GM19455 (cell line): ENCODE measurements at regions not wholly inside any gene's neighbourhood (a gene's known extent, or its start where the extent isn't known, plus 50 kb on each side); places are given as distances from the start of the nearest gene placed in this dataset.

Experiments
- ATAC-seq: cut with Tn5 transposase; IDR thresholded peaks from one replicate; pipeline ENCODE4 v1.9.1; 2021; ENCODE audit not compliant: unreplicated experiment

DNA sequence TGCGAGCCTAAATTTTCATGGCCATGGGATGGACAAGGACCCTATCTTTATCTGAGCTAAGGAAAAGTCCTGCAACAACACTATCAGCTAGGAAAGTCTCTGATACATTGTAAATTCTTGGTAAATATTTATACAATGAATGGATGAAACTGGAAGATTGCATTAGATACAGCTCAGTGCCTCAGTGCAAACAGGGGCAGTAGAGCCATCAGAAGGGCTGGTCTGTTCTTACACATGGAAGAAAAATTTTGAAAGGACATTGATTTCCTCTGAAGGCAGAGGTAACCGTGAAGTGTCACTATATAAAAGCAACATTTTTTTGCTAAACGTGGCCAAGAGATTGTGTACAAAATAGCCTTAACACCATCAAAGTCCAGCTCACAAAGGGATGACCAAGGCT is 153.2 kb upstream of the GADL1 start:
- no peak for ATAC-seq

- no peak for ATAC-seq
Measured at GRCh38 chr3:31048143-31048542, 153.7 kb upstream of the GADL1 start.

DNA sequence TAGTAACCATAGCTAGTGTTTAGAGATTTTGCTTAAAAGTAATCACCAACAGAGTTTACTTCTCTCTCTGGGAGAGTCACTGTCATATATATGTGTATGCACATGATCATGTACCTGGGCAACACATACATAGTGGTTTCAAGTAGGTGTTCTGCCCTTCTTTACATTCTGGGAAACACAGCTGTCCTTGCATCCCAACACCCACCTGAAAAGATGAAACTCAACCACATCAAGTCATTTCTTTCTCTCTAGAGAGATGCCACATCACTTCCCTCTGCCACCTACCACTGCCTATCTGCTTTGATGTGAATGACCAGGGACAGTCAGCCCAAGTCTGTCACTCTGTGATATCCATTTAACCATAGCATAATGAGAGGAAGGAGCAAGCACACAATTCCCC is 155.8 kb upstream of the GADL1 start:
- no peak for ATAC-seq

DNA sequence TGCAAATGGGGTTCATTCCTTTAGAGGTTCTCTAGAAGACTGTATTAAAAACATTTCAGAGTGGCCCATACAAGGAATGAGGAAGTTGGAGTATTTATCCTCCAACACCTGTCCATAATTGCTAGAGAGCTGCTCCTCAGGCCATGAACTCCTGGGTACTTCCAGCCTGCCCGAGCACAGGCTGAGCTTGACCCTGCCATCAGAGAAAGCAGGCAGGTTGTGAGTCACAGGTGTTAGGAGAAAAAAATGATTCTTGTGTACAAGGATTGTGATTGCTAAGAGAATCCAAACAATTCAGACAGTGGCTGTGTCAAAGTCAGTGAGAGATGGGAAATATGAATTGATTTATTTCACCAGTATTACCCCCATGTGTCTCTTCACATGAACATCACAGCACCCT is 156.8 kb upstream of the GADL1 start:
- ATAC-seq = no peak

- ATAC-seq = no peak
Measured at GRCh38 chr3:31053299-31053698, 158.8 kb upstream of the GADL1 start.

- ATAC-seq = no peak
Measured at GRCh38 chr3:31054032-31054431, 159.6 kb upstream of the GADL1 start.

GRCh38 chr3:31055757-31056156 is 161.3 kb upstream of the GADL1 start:
- ATAC-seq = no peak

GRCh38 chr3:31057891-31058290 is 163.4 kb upstream of the GADL1 start:
- no peak for ATAC-seq

DNA sequence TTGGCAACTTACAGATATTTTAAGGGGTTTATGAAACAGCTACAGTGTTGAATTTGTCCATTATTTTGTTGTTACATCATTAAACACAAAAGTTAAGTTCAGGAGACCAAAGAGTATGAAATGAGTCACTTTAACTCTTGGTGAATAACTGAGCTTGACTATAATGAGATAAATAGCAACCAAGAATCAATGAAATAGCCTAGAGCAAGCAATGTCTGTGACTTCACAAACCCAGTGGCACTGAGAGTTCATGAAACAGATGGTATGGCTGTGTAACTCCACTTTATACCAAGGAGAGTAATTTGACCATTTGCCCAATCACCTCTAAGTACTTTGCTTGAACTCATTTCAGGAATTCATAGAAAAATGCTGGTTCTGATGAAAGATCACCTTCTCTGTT is 169.6 kb upstream of the GADL1 start:
- ATAC-seq = no peak

- no peak for ATAC-seq
Measured at GRCh38 chr3:31065765-31066164, 171.3 kb upstream of the GADL1 start.

DNA sequence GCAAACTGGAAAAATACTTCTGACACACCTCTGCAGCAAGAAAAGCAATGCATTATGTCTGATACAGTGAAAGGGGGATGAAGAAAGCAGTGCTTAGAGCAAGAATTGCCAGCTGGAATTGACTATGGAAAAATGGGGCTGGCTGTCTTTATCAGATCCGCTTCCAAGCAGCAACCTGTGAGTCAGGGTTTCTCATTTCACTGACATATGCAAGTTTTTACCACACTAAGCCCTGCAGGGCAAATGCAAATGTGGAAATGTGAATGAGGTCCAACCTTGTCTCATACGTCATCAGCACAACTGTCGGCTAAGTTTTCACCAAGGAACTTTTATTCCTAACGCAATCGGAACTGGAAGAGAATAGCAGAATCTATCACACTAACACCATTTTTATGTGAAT is 172.5 kb upstream of the GADL1 start:
- no peak for ATAC-seq

- ATAC-seq = no peak
Measured at GRCh38 chr3:31075471-31075870, 181.0 kb upstream of the GADL1 start.

DNA sequence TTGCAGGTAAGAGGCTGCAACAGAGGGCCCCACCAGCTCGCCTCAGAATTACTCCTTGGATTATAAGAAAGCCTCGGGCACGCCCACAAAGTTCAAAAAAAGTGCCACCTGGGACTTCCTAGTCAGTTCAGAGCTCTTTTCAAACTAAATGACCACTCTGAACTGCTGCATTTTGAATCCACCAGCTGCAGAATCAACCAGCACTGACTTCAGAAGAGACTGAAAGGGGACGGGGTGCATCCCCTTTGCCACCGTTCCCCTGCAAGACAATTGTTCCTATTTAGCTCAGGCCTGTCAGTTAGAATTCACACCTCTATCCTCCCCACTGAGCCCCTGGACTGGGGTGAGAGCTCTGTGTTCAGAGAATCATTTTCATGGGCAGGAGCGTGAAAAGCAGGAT is 181.4 kb upstream of the GADL1 start:
- ATAC-seq = no peak

- no peak for ATAC-seq
Measured at GRCh38 chr3:31077021-31077601, 182.7 kb upstream of the GADL1 start.

- no peak for ATAC-seq
Measured at GRCh38 chr3:31077826-31078225, 183.4 kb upstream of the GADL1 start.

DNA sequence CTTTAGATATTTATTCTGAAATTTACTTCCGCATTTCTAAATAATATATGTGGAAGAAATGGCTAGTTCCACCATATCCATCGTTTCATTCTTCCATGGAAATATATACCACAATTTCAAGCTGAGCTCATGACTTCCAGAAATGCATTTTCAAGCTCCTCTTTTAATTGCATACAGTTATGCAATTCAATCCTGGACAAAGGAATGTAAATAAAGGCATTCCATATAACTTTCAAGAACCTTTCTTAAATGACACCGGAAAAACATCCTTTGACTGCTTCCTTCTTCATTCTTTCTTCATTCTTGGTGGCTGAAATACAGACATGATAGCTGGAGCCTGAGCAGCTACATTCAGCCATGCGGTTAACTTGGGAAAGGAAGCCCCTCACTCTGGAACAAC is 185.2 kb upstream of the GADL1 start:
- no peak for ATAC-seq

- no peak for ATAC-seq
Measured at GRCh38 chr3:31081018-31081662, 186.7 kb upstream of the GADL1 start.

DNA sequence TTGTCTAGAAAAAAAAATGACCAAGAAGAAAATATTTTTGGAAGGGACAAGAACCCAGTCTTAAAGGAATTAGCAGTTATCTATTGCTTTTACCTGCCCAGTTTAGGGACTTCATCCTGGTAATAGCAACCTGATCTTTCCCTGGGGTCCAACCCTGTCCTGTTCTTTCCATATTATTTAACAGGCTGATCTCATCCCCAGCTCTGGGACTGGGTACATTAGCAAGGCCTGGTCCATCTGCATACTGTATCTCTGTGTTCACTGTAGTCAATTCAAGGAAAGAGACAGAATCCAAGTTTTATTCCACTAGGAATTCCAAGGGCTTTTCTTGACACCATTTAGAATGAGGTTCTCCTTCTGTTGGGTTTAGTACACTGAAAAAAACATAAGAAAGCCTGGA is 191.7 kb upstream of the GADL1 start:
- ATAC-seq = no peak

- no peak for ATAC-seq
Measured at GRCh38 chr3:31086698-31087097, 192.2 kb upstream of the GADL1 start.

DNA sequence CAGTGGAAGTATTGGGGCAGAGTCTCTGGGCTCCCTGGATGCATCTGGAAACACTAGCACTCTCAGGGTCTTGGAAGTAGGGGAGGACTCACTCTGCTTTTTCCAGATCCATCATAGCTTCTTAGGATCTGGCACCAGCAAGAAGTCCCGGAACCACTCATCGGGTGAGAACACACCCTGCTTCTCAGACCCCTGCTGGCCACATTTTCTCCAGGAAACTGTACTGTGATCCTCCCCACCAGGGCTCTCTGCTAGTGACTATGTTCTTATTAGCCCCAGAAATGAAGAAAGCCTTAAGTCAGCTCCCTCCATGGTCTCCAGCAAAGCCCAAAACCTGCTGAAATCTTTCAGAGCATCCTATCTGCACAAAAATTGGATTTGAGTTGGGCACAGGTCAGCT is 197.3 kb upstream of the GADL1 start:
- no peak for ATAC-seq

DNA sequence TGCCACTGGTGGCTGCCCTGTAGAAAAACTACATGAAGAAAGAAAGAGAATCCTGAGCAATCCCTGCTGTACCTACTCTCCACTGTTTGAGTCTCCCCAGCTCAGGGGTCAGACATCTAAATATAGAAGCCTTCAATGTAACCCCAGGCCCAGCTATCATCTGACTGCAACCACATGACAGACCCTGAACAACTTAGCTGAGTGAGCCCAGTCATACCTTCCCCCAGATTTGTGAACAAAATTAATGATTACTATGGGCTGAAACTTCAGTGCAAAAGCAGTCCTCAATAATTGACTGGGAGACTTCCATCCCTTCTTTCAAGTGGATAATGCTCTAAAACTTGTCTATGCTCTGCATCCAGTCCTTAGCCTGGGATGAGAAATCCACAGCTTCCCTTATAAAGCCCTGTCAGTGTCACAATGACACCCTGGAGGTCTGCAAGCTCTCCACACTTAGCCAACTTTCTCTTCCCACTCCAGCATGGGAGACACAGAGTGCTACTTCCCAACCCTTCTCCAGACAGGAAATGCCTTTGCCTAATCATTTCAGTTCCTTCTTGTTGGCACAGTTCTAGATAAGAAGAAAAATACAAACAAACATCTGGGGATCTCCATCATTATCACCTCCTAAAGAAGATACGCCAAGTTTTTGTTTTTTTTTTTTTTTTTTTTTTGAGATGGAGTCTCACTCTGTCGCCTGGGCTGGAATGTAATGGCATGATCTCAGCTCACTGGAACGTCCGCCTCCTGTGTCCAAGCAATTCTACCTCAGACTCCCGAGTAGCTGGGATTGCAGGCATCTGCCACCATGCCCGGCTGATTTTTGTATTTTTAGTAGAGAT is 198.5 kb upstream of the GADL1 start:
- ATAC-seq = no peak

DNA sequence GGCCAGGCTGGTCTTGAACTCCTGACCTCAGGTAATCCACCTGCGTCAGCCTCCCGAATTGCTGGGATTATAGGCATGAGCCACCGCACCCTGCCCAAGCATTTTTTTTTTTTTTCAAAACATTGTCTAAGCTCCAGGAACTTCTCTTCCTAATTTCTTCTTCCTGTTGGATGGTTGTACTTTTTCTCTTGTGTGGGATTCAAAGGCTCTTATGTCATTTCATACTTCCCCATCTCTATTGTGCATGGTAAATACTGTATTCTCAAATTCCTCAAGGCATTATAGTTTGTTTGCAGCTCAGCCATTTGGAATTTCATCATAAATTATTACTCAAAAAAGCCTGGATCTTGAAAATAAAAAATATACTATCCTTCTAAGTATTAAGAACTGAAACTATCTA is 199.1 kb upstream of the GADL1 start:
- no peak for ATAC-seq
